ENCODE measurements at regions not wholly inside any gene's neighbourhood (a gene's known extent, or its start where the extent isn't known, plus 50 kb on each side); places are given as distances from the start of the nearest gene placed in this dataset.

- TF ChIP-seq YY1 (IDR thresholded peaks at IDR 0.05; ENCODE audit: low read depth) (no peak), RAD21 (IDR thresholded peaks at IDR 0.05; ENCODE audit: low read depth) (no peak), EP300 (IDR thresholded peaks at IDR 0.05; ENCODE audit: borderline replicate concordance) (no peak), NFIC (IDR thresholded peaks at IDR 0.05) (no peak), EGR1 (IDR thresholded peaks at IDR 0.05) (no peak), TAF1 (IDR thresholded peaks at IDR 0.05; ENCODE audit: low read depth) (no peak), TCF12 (IDR thresholded peaks at IDR 0.05; ENCODE audit: low read depth) (no peak), TEAD4 (IDR thresholded peaks at IDR 0.05) (no peak), ZBTB7A (IDR thresholded peaks at IDR 0.05; ENCODE audit: low read depth) (no peak), MAX (IDR thresholded peaks at IDR 0.05) (no peak), REST (IDR thresholded peaks at IDR 0.05; ENCODE audit: low read depth) (no peak), FOXM1 (IDR thresholded peaks at IDR 0.05; ENCODE audit: borderline replicate concordance, low read depth) (no peak), CREB1 (IDR thresholded peaks at IDR 0.05; ENCODE audit: low read depth) (no peak), USF1 (IDR thresholded peaks at IDR 0.05) (no peak)
Observed at GRCh38 chr10:78658645-78659597, 409.8 kb upstream of the ZMIZ1 start.

All from Ishikawa (cell line).